NCI-H1417 treated with DMSO at 0.1 percent for 48 hours (cell line): ENCODE measurements at regions not wholly inside any gene's neighbourhood (a gene's known extent, or its start where the extent isn't known, plus 50 kb on each side); places are given as distances from the start of the nearest gene placed in this dataset.

Experiments used
- DNase-seq: peaks from one replicate; lab custom pipeline; 2025; lab: John Stamatoyannopoulos, UW

DNA sequence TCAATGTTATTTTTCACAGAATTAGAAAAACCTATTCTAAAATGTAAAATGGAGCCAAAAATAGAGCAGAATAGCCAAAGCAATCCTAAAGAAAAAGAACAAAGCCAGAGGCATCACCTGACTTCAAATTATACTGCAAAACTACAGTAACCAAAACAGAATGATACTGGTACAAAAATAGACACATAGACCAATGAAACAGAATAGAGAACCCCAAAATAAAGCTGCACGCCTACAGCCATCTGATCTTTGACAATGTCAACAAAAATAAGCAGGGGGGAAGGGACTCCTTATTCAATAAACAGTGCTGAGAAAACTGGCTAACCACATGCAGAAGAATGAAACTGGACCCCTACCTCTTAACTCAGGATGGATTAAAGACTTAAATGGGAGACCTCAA, 65.8 kb upstream of the PDE4D start:
- no peak for DNase-seq

DNA sequence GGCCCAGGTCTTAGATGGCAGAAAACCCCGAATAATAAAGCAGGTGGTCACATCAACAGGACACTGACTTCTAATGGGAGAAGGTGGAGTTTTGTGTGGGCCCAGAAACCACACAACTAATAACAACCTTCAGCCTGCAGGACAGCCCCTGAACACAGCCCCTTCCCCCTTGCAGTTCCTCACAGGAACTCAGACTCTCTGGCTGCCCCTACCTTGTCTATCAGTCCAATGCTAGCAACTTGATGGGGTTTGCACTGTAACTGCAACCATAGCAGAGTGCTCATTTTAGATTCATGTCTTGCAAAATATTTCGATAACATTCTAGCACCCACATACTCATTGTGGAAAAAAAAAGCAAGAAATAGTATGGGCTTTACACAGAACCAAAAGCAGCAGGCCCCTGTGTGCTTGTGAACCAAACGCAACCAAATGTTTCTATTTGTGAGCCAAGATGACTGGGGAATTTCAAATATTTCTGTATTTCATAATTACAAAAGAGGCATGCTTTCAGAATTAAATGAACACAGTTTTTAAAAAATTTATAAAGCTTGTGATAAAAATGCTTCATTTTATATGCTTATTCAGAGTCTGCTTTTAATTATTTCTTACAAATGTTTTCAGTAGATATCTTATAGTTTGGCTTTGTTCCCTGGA, 62.7 kb upstream of the PDE4D start:
- no peak for DNase-seq

DNA sequence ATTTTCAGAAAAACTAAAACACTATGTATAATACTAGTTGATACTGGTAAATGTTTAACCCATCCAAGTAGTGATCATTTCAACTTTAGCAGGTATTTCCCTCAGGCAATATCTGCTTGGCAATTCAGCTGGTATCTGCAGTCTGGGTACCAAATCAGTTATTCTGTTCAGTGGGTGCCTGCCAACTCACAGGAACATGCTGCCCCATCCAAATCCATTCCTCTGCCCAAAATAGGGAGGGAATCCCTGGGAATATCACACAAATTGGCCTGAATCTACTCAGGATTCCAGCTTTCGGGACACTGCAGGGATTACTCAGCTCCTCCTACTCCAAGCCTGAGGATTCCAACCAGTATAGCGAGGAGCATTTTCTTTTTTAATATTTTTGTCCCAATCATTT, 61.7 kb upstream of the PDE4D start:
- no peak for DNase-seq

DNA sequence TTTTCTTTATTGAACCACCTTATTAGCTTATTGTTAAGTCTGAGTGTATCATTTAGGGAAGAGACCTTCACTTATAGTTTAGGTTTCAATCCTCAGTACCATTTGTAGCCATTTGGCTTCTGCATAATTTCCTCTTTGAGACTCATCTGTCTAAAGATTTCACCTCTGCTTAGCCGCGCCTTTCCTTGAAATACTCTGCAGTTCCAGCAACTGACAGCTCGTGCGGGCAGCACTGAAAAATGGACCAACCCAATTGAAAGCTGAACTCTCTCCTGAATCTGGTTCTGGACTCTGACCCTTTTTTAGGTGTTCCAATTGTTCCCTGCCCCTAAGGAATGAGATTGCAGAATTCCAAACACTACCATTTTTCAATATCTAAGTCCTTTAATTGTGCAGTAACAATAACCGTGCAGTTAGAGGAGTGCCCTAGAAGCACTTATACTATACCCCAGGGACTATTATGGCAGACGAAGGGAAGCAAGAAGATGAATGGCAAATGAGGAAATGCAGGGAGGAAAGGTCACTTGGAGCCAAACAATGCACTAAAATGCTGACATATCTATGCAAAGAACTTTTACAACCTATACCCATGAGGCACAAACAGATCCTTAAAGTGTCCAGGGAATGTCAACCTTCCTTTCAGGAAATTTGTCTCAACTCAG, 50.1 kb upstream of the PDE4D start:
- DNase-seq, result no peak
